Neural progenitor cell (in vitro differentiated cells): ENCODE measurements at regions not wholly inside any gene's neighbourhood (a gene's known extent, or its start where the extent isn't known, plus 50 kb on each side); places are given as distances from the start of the nearest gene placed in this dataset.
A peak's percentile ranks its signal among the peaks of the same experiment; 100 is the strongest.

Experiments used
- DNase-seq: peaks from one replicate; pipeline ENCODE4 v3.0.0-alpha.2; 2016; ENCODE audit warnings: low spot score
- H2AFZ ChIP-seq: fragments of 200-600 bp; sonication (generic); replicated peaks from 2 replicates; pipeline ENCODE4 v1.6.1; 2016; ENCODE audit warnings: antibody characterized with exemption
- H3F3A ChIP-seq: fragments of 200-600 bp; sonication (generic); 2 replicates; pipeline ENCODE4 v1.6.1; 2016; ENCODE audit warnings: antibody characterized with exemption, low read depth
- H3K27ac ChIP-seq: fragments of 200-600 bp; sonication (generic); 2 replicates; pipeline ENCODE4 v1.5.1; 2016; ENCODE audit warnings: mild to moderate bottlenecking
- H3K27me3 ChIP-seq: fragments of 200-600 bp; sonication (generic); 2 replicates; pipeline ENCODE4 v1.6.1; 2016; ENCODE audit warnings: mild to moderate bottlenecking, moderate library complexity
- H3K36me3 ChIP-seq: fragments of 200-600 bp; sonication (generic); 2 replicates; pipeline ENCODE4 v1.5.1; 2016
- H3K4me1 ChIP-seq: fragments of 200-600 bp; sonication (generic); 2 replicates; pipeline ENCODE4 v1.6.1; 2016; ENCODE audit warnings: mixed run types
- H3K4me2 ChIP-seq: fragments of 200-600 bp; sonication (generic); 2 replicates; pipeline ENCODE4 v1.6.1; 2016
- H3K4me3 ChIP-seq: fragments of 200-600 bp; sonication (generic); 2 replicates; pipeline ENCODE4 v1.5.1; 2016
- H3K79me2 ChIP-seq: fragments of 200-600 bp; sonication (generic); 2 replicates; pipeline ENCODE4 v1.6.1; 2016; ENCODE audit warnings: low read depth
- H3K9ac ChIP-seq: fragments of 200-600 bp; sonication (generic); 2 replicates; pipeline ENCODE4 v1.6.1; 2016
- H3K9me3 ChIP-seq: fragments of 200-600 bp; sonication (generic); 2 replicates; pipeline ENCODE4 v1.5.1; 2016; ENCODE audit warnings: low read depth
- H4K20me1 ChIP-seq: fragments of 200-600 bp; sonication (generic); 2 replicates; pipeline ENCODE4 v1.6.1; 2016; ENCODE audit warnings: low read depth
- H3K27ac Mint-ChIP-seq: 3 replicates; pipeline ENCODE4 v1.8.0; 2021; ENCODE audit warnings: mixed read lengths
- H3K27me3 Mint-ChIP-seq: 2 replicates; pipeline ENCODE4 v1.8.0; 2022; ENCODE audit warnings: low read depth, mild to moderate bottlenecking, inconsistent platforms, moderate library complexity, mixed read lengths; ENCODE audit not compliant: insufficient read depth
- H3K36me3 Mint-ChIP-seq: 3 replicates; pipeline ENCODE4 v1.8.0; 2021; ENCODE audit warnings: mixed read lengths
- H3K4me1 Mint-ChIP-seq: 3 replicates; pipeline ENCODE4 v1.8.0; 2021; ENCODE audit warnings: mixed read lengths
- H3K4me3 Mint-ChIP-seq: 3 replicates; pipeline ENCODE4 v1.8.0; 2021; ENCODE audit warnings: mild to moderate bottlenecking, moderate library complexity, mixed read lengths
- H3K9me3 Mint-ChIP-seq: 3 replicates; pipeline ENCODE4 v1.8.0; 2020; ENCODE audit warnings: mixed read lengths
- EZH2 ChIP-seq: fragments of 200-600 bp; sonication (generic); IDR thresholded peaks from 2 replicates; pipeline ENCODE4 v1.6.1; 2017; ENCODE audit warnings: antibody characterized with exemption, mild to moderate bottlenecking, moderate library complexity
- EZH2phosphoT487 ChIP-seq: fragments of 200-600 bp; sonication (generic); IDR thresholded peaks from 2 replicates; pipeline ENCODE4 v1.6.1; 2017; ENCODE audit warnings: antibody characterized with exemption
- TF ChIP-seq, protein P1 (sequence below): fragments of 200-600 bp; sonication (generic); IDR thresholded peaks from 2 replicates; pipeline ENCODE4 v1.5.1; 2017; ENCODE audit warnings: antibody characterized with exemption, mild to moderate bottlenecking

DNA sequence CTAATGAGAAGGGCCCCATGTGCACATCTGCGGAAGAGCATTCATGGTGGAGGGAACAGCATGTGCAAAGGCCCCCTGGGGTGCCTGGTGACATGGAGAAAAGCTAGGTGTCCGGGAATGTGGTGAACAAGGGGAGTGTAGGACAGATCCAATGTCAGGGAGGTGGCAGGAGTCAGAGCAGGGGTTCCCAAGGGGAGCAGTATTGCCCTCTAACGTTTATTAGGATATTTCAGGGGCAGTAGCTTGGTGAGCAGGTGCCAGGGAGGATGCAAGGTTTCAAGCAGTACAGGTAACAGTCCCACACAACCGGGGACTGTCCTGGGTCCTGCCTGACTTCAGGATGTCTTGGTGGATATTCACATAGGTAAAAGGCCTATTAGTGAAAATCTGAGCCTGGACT, 209.6 kb downstream of the EMX2 start:
- Mint-ChIP-seq H3K4me3 (no peak overlapping the region), H3K27me3 (peaks cover 12% of the 10 kb centered on the region)

DNA sequence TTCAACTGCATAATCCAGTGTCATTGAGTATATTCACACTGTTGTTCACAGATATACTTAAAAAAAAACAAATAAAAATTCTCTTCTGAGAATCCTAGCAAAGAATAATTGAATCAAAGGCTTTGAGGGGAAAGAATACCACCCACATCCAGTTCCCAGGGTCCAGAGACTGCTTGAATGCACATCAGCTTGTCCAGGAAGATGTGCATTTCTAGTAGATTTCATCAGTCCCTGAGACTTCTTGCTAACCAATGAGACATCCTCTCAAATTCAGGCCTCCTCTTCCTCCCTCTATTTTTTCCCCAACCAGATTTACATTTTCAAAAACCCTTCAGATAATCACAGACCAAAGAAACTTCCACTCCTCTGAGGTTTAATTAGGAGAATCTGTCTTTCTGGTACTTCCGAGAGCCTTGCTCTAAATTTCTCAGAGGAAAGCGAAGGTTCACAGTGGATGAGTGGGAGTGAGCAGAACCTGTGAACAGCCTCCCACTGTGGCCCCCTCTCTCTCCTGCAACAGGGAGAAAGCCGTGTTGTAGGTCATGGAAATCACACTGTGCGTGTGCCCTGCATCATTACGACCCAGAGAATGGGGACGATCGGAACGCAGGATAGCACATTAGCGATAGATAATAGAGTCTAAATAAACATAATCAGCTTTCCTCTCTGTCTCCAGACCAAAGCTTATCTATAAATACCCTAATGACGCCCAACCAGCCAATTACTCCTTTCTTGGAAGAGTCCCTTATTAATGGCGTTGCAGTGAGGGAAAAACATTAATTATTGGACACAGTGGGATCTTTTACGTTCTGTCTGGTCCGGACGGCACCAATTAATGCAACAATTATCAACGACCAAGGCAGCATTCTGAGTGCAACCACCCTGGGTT, 212.5 kb downstream of the EMX2 start:
- no peaks in the 10 kb centered on the region for H3K36me3 ChIP-seq
- H4K20me1 ChIP-seq, result no peaks in the 10 kb centered on the region
- no peaks in the 10 kb centered on the region for H3K9me3 Mint-ChIP-seq
- no peak overlapping the region for H3K4me2 ChIP-seq
- peaks cover 4% of the 10 kb centered on the region for H3K27me3 Mint-ChIP-seq
- DNase-seq, result no peak
- H3K4me3 ChIP-seq, result no peak overlapping the region
- TF ChIP-seq, protein P1, sequence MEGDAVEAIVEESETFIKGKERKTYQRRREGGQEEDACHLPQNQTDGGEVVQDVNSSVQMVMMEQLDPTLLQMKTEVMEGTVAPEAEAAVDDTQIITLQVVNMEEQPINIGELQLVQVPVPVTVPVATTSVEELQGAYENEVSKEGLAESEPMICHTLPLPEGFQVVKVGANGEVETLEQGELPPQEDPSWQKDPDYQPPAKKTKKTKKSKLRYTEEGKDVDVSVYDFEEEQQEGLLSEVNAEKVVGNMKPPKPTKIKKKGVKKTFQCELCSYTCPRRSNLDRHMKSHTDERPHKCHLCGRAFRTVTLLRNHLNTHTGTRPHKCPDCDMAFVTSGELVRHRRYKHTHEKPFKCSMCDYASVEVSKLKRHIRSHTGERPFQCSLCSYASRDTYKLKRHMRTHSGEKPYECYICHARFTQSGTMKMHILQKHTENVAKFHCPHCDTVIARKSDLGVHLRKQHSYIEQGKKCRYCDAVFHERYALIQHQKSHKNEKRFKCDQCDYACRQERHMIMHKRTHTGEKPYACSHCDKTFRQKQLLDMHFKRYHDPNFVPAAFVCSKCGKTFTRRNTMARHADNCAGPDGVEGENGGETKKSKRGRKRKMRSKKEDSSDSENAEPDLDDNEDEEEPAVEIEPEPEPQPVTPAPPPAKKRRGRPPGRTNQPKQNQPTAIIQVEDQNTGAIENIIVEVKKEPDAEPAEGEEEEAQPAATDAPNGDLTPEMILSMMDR, result no peak
- TF ChIP-seq EZH2phosphoT487 (no peak), EZH2 (no peak)
- no peak overlapping the region for H3K27ac ChIP-seq
- no peak overlapping the region for H3K9ac ChIP-seq
- H3F3A ChIP-seq, result no peaks in the 10 kb centered on the region
- no peaks in the 10 kb centered on the region for H3K9me3 ChIP-seq
- no peaks in the 10 kb centered on the region for H3K27me3 ChIP-seq
- H3K27ac Mint-ChIP-seq, result peak overlapping the region; percentile 17
- H3K4me3 Mint-ChIP-seq, result no peak overlapping the region
- H3K4me1 ChIP-seq, result peaks cover 11% of the 10 kb centered on the region
- peaks cover 1% of the 10 kb centered on the region for H3K36me3 Mint-ChIP-seq
- H3K4me1 Mint-ChIP-seq, result peaks cover 13% of the 10 kb centered on the region
- no peak overlapping the region for H2AFZ ChIP-seq
- H3K79me2 ChIP-seq, result no peaks in the 10 kb centered on the region

More for the DNA sequence above, 209.6 kb downstream of the EMX2 start:
- no peak overlapping the region for H3K9ac ChIP-seq
- no peak overlapping the region for H3K4me2 ChIP-seq
- no peaks in the 10 kb centered on the region for H3F3A ChIP-seq
- no peaks in the 10 kb centered on the region for H3K36me3 ChIP-seq
- no peak for DNase-seq
- H4K20me1 ChIP-seq, result no peaks in the 10 kb centered on the region
- Mint-ChIP-seq H3K9me3 (no peaks in the 10 kb centered on the region), H3K27ac (no peak overlapping the region), H3K36me3 (no peaks in the 10 kb centered on the region), H3K4me1 (peaks cover 13% of the 10 kb centered on the region)
- no peak overlapping the region for H2AFZ ChIP-seq
- no peaks in the 10 kb centered on the region for H3K79me2 ChIP-seq
- no peaks in the 10 kb centered on the region for H3K27me3 ChIP-seq
- H3K4me1 ChIP-seq, result peaks cover 11% of the 10 kb centered on the region
- no peaks in the 10 kb centered on the region for H3K9me3 ChIP-seq
- TF ChIP-seq, protein P1, result no peak
- H3K4me3 ChIP-seq, result no peak overlapping the region
- no peak overlapping the region for H3K27ac ChIP-seq

DNA sequence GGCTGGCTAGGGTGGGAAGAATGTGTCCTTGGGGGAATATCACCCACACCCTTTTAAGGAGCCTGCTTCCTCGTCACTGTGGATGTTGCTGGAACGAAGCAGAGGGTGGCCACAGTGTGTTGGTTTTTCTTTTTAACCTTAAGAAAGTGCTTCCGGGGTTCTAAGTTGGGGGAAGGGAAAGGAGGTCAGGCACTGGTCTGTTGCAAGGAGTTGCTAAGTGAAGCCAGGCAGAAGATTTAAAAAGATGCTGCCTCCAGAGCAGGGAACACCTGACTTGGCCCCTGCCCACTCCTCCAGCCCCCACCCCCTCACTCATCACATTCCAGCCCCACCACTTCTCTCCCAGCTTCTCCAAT, 213.1 kb downstream of the EMX2 start:
- no peak for DNase-seq
- TF ChIP-seq EZH2phosphoT487 (no peak), EZH2 (no peak)
- TF ChIP-seq, protein P1, result no peak
- Mint-ChIP-seq H3K4me3 (no peak overlapping the region), H3K4me1 (peaks cover 13% of the 10 kb centered on the region), H3K9me3 (no peaks in the 10 kb centered on the region), H3K36me3 (peaks cover 1% of the 10 kb centered on the region), H3K27me3 (peaks cover 4% of the 10 kb centered on the region), H3K27ac (no peak overlapping the region)
- H3K27me3 ChIP-seq, result no peaks in the 10 kb centered on the region
- H3K4me3 ChIP-seq, result no peak overlapping the region
- peak overlapping the region; percentile 38 for H2AFZ ChIP-seq
- H4K20me1 ChIP-seq, result no peaks in the 10 kb centered on the region
- H3K79me2 ChIP-seq, result no peaks in the 10 kb centered on the region
- no peaks in the 10 kb centered on the region for H3K36me3 ChIP-seq
- H3K4me2 ChIP-seq, result no peak overlapping the region
- no peaks in the 10 kb centered on the region for H3F3A ChIP-seq
- no peaks in the 10 kb centered on the region for H3K9me3 ChIP-seq
- no peak overlapping the region for H3K27ac ChIP-seq
- no peak overlapping the region for H3K9ac ChIP-seq
- H3K4me1 ChIP-seq, result peaks cover 11% of the 10 kb centered on the region
